ENCODE measurements at regions not wholly inside any gene's neighbourhood (a gene's known extent, or its start where the extent isn't known, plus 50 kb on each side); places are given as distances from the start of the nearest gene placed in this dataset.

DNA sequence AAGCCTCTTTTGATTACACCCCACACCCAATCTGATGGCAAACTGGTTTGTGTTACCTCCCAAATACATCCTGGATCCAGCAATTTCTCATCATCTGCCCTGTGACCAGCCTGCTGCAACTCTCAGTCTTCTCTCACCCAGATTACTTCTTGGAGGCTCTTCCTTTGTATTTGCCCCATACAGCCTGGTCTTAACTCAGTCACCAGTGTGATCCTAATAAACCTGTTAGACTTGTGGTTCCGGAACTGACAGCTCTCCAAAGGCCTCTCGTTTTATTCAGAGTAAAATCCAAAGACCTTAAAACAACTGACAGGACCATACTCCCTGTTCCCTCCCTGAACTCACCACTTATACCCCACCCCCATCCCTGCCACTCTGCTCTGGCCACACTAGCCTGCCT lies 228.2 kb upstream of the PAPPA start:
- 67 to 100% methylated on average over 2 of the region's 2 CpGs for WGBS, 2 donors (ENCODE audit: low coverage in 1 of 2)
- no peak overlapping the region for H3K27ac ChIP-seq
- no peak for ATAC-seq
- no peaks in the 10 kb centered on the region for H3K9me3 ChIP-seq
- H3K27me3 ChIP-seq = no peaks in the 10 kb centered on the region
- TF ChIP-seq POLR2AphosphoS5 (IDR thresholded peaks at IDR 0.05) (no peak), EP300 (IDR thresholded peaks at IDR 0.05) (no peak), POLR2A (IDR thresholded peaks at IDR 0.05) (no peak)
- TF ChIP-seq, protein P1, sequence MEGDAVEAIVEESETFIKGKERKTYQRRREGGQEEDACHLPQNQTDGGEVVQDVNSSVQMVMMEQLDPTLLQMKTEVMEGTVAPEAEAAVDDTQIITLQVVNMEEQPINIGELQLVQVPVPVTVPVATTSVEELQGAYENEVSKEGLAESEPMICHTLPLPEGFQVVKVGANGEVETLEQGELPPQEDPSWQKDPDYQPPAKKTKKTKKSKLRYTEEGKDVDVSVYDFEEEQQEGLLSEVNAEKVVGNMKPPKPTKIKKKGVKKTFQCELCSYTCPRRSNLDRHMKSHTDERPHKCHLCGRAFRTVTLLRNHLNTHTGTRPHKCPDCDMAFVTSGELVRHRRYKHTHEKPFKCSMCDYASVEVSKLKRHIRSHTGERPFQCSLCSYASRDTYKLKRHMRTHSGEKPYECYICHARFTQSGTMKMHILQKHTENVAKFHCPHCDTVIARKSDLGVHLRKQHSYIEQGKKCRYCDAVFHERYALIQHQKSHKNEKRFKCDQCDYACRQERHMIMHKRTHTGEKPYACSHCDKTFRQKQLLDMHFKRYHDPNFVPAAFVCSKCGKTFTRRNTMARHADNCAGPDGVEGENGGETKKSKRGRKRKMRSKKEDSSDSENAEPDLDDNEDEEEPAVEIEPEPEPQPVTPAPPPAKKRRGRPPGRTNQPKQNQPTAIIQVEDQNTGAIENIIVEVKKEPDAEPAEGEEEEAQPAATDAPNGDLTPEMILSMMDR (IDR thresholded peaks at IDR 0.05) = no peak
- no peak overlapping the region for H3K4me3 ChIP-seq
- no peaks in the 10 kb centered on the region for H3K36me3 ChIP-seq
- H3K4me1 ChIP-seq = no peaks in the 10 kb centered on the region

DNA sequence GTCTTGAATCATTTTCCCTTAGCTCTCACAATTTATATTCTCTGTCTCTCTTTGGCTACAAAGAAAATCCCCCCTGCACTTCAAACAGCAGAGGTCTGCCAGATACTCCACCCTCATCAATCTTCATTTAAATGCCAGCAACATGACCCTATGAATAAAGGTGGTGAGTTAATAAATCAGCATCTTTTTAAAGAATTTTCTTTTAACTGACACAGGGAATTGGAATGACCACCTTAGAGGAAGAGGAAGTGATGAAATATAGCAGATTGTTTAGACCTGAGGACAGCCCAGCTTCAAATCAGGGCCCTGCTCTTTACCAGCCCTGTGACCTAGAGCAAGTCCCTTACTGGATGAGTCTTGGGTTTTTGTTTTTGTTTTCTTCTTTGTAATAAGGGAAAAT lies 223.1 kb upstream of the PAPPA start:
- no peak for ATAC-seq
- no peaks in the 10 kb centered on the region for H3K27me3 ChIP-seq
- no peaks in the 10 kb centered on the region for H3K4me1 ChIP-seq
- TF ChIP-seq EP300 (IDR thresholded peaks at IDR 0.05) = no peak
- no peak for TF ChIP-seq POLR2AphosphoS5 (IDR thresholded peaks at IDR 0.05)
- TF ChIP-seq, protein P1 (IDR thresholded peaks at IDR 0.05) = no peak
- TF ChIP-seq POLR2A (IDR thresholded peaks at IDR 0.05) = no peak
- no peaks in the 10 kb centered on the region for H3K36me3 ChIP-seq
- no peak overlapping the region for H3K27ac ChIP-seq
- no peak overlapping the region for H3K4me3 ChIP-seq
- no peaks in the 10 kb centered on the region for H3K9me3 ChIP-seq

DNA sequence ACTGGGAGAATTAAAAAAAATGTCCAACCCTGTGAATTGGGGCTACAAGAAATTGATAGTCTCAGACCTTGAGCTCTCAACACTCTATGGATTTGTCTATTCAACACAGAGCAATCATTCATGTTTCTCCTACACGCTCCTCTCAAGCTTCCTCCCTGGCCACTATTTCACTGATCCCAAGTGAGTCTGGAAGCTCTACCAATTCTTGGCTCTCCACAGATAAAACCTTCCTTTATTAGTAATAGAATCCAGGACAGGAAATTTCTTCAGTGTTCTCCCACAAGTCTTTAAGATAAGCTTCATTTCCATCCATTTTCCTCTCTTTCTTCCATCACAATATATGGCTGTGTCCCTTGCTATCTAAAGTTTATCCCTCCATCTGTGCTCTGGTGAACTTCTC lies 215.1 kb upstream of the PAPPA start:
- H3K27ac ChIP-seq = no peak overlapping the region
- H3K36me3 ChIP-seq = no peaks in the 10 kb centered on the region

DNA sequence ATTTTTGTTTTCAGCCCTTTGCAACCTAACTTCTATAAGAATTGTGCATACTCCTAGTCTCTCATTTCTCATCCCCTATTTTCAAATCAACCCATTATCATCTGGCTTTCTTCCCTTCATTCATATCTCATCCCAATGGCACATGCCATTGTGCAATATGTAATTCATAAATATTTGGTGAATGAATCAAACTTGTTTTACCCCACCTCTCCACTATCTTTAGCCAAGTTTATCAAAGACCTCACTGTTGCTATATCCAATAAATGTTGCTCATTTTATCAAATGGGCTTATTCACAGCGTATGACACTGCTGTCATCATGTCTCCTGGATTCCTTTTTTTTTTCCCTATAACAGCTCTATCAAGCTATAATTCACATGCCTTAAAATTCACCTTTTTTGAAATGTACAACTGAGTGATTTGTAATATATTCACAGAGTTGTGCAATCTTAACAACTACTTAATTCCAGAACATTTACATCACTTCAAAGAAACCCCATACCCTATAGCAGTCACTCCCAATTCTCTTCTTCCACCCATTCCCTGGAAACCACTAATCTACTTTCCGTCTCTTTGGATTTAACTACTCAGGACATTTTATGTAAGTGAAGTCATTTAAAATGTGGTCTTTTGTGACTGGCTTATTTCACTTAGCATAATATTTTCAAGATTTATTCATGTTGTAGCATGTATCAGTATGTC lies 214.4 kb upstream of the PAPPA start:
- Histone ChIP-seq H3K4me1 (peaks cover 0 to 12% (median 0%) of the 10 kb centered on the region in 3 donors), H3K27ac (no peak overlapping the region), H3K27me3 (no peaks in the 10 kb centered on the region), H3K36me3 (no peaks in the 10 kb centered on the region), H3K9me3 (no peaks in the 10 kb centered on the region), H3K4me3 (no peak overlapping the region)
- no peak for TF ChIP-seq POLR2AphosphoS5 (IDR thresholded peaks at IDR 0.05)
- TF ChIP-seq, protein P1 (IDR thresholded peaks at IDR 0.05) = no peak
- no peak for TF ChIP-seq EP300 (IDR thresholded peaks at IDR 0.05)
- no peak for TF ChIP-seq POLR2A (IDR thresholded peaks at IDR 0.05)
- ATAC-seq = no peak
- 66 to 78% methylated on average over 2 of the region's 2 CpGs for WGBS, 2 donors (ENCODE audit: low coverage in 1 of 2)

More for the DNA sequence above, 215.1 kb upstream of the PAPPA start:
- no peak for ATAC-seq
- peaks cover 0 to 8% (median 0%) of the 10 kb centered on the region in 3 donors for H3K4me1 ChIP-seq
- 83 to 88% methylated on average over 1 of the region's 1 CpG for WGBS, 2 donors (ENCODE audit: low coverage in 1 of 2)
- no peaks in the 10 kb centered on the region for H3K27me3 ChIP-seq
- no peak overlapping the region for H3K4me3 ChIP-seq
- H3K9me3 ChIP-seq = no peaks in the 10 kb centered on the region
- TF ChIP-seq EP300 (IDR thresholded peaks at IDR 0.05) (no peak), POLR2A (IDR thresholded peaks at IDR 0.05) (no peak), POLR2AphosphoS5 (IDR thresholded peaks at IDR 0.05) (no peak)
- TF ChIP-seq, protein P1 (IDR thresholded peaks at IDR 0.05) = no peak

DNA sequence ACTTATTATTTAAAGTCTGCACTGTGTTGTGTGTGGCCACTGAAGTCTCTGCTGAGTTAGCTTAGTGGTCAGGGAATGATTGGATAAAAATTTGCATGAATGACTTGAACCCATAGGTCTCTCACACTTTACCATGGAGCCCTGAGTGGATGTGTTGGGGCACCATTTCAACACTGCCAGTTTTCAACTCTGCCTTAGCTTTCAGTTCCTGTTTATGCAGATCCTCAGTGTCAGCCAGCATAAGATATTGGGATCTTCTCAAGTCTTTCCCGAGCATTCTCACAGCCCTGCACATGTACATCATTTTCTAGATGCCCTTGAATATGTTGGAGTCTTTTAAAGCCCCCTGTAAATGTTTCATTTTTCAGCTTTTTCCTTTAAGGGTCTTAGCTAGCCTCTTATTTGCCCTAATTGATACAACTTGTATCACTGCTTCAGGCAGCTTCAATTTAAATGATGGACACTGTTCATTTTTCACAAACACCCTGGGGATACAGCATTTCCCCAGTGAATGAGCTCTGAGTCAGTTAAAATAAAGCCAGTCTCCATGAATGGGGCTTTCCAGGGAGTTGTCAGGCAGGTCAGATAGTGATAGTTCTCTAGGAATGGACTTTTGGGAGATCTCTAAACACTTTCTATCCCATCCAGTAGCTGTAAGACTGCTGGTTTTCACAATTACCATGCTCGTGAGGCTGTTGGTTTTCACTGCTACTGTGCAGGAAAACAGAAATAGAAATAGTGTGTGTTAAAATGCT lies 211.9 kb upstream of the PAPPA start:
- no peaks in the 10 kb centered on the region for H3K27me3 ChIP-seq
- H3K4me1 ChIP-seq = peaks cover 0 to 17% (median 0%) of the 10 kb centered on the region in 3 donors
- H3K9me3 ChIP-seq = no peaks in the 10 kb centered on the region
- H3K27ac ChIP-seq = no peak overlapping the region
- 61 to 67% methylated on average over 2 of the region's 2 CpGs for WGBS, 2 donors (ENCODE audit: low coverage in 1 of 2)
- ATAC-seq = no peak
- no peak overlapping the region for H3K4me3 ChIP-seq
- TF ChIP-seq POLR2AphosphoS5 (IDR thresholded peaks at IDR 0.05) (no peak), POLR2A (IDR thresholded peaks at IDR 0.05) (no peak), EP300 (IDR thresholded peaks at IDR 0.05) (no peak)
- TF ChIP-seq, protein P1 (IDR thresholded peaks at IDR 0.05) = no peak
- H3K36me3 ChIP-seq = no peaks in the 10 kb centered on the region
